Stimulated activated CD4-positive, alpha-beta T cell treated with anti-CD3 and anti-CD28 coated beads, Interleukin-15, amount 100 ng/mL, for 48 hours (primary cell): ENCODE measurements at regions not wholly inside any gene's neighbourhood (a gene's known extent, or its start where the extent isn't known, plus 50 kb on each side); places are given as distances from the start of the nearest gene placed in this dataset.

Experiments
- DNase-seq, 2 donors: peaks; one replicate each; pipeline ENCODE4 v3.0.0-alpha.2; 2020; ENCODE audit warnings: low read depth in 2 of 2

GRCh38 chr14:97206916-97207315, 409.7 kb downstream of the VRK1 start:
- no peak for DNase-seq

GRCh38 chr14:97210202-97210601, 413.0 kb downstream of the VRK1 start:
- DNase-seq: no peak

DNA sequence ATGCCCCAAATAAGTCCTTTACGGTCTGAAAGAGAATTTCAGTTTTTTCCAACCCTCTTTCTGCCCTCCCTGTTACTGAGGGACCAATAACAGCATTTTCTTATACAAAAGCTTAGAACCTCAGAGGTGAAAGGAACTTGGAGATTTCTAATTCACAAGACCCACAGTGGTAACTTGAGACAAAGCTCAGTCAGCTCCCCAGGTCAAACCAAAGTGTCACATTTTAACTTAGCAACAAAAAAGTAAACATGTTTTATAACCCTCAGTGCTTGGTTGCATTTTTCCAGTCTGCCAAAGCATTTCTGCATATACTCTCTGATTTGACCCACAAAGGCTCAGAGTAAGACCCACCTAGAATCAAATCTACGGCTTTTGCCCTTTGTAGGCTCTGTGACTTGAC, 415.2 kb downstream of the VRK1 start:
- no peak for DNase-seq

GRCh38 chr14:97213720-97214119, 416.5 kb downstream of the VRK1 start:
- no peak for DNase-seq

GRCh38 chr14:97215263-97215969, 418.2 kb downstream of the VRK1 start:
- DNase-seq: no peak

DNA sequence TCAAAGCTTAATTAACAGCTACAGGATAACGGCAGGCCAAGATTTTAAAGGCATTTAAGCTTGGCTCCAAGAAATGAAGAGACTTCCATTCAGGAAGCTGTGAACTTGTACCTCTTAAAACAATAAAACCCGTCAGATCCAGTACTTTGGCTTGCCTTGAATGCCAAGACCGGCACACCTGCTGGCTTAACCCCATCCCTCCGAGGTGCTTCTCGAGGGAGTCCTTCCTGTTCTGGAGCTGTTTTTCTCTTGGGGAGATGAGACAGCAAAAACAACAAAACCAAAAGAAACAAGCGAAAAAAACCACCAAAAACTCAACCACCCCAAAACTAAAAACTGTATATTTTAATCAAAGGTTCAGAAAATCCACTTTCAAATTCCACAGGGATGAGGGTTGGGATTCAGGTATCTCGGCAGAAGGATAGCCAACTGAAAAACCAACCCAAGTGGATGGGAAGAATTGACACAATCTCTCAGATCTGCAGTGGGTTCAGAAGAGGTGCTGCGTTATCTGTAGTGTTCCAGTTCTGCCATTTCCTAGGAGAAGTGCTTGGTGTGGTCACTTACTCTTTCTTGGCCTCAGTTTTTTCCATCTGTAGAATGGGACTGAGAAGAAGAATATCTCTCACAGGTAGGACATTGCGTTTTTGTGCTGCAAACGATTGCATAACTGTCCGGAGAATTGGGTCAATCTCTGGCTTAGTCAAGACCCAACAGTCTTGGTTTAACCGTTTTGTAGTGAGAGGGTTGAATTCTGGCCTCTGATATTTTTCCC, 420.1 kb downstream of the VRK1 start:
- DNase-seq: no peak

DNA sequence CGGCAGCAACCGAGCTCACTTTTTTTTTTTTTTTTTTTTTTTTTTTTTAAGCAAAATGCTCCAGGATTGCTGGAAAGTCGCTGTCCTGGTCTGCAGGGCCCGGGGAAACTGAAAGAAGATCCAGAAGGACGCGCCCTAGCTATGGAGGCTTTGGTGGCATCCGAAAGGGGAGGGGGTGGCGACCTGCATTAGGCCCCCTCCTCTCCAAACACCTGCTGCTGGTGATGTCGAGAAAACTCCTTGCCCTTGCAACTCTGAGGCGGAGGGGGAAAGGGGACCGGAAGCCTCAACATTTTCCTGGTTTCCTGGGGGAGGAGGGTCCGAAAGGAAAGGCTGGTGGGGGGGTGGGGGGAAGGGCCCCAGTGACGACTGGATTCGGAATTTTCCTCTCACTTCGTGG, 421.1 kb downstream of the VRK1 start:
- no peak for DNase-seq

- no peak for DNase-seq
These were observed 421.7 kb downstream of the VRK1 start for GRCh38 chr14:97218691-97219430.

GRCh38 chr14:97219431-97220017, 422.3 kb downstream of the VRK1 start:
- DNase-seq: no peak

DNA sequence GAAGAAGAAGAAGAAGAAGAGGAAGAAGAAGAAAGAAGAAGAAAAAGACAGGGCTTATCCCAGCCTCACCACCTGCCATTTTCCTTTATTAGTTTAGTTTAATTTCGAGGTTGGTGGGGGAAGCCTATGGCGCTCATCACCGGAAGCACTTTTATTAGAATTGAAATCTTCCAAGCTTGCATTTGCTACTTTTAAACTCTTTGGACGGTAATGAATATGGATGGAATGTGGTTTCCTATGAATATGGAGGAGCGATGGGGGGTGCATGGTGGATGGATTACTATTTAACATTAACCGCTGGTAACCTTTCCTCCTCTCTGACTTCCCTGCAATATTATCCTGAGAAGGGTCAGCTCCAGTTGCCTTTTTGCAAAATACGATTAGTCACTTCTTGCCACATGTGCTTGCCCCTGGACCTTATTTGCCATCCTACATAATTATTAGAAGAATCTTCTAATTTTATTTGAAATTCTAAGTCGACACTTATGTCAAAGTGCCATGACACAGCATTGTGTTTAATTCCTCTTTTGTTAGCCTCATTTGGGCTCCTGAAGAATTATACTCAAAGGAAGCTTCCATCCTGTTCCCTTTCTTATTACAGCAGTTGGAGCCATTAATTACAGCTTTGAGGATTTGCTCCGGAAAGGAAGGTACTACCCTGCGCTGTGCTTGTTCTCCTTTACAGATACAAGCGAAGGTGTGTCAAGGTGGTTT, 424.5 kb downstream of the VRK1 start:
- no peak for DNase-seq

- DNase-seq: no peak
These were observed 426.8 kb downstream of the VRK1 start for GRCh38 chr14:97224016-97224415.

GRCh38 chr14:97230051-97230450, 432.9 kb downstream of the VRK1 start:
- DNase-seq: no peak

DNA sequence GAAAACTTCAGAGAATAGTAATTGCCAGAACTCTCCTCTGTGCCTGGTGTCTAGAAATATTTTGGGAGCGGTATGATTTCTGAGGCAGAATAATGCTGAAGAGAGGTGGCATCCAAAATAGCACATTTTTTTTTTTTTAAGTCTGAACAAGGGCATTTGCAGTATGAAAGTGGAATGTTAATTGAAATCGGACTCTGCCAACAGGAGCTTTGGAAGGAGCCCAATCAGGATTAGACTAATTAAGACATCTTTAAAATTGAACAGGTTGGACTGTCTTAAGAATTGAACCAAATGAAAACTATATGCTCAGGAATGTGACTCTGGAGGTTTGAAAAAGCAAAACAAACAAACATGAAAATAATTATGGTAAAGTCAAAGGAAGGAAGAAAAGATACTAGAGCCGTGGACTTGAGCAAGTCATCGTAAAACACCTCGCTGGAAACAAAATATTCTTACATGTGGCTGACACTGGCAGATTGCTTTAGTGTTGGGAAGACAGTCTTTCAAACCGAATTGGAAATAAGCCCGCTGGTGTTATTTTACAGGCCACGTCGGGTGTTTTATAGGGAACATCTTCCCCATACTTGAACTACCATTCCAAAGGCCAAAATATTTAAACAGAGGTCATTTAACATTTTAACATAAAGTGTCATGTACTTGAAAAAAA, 436.3 kb downstream of the VRK1 start:
- DNase-seq: no peak

GRCh38 chr14:97246648-97247047, 449.5 kb downstream of the VRK1 start:
- no peak for DNase-seq

DNA sequence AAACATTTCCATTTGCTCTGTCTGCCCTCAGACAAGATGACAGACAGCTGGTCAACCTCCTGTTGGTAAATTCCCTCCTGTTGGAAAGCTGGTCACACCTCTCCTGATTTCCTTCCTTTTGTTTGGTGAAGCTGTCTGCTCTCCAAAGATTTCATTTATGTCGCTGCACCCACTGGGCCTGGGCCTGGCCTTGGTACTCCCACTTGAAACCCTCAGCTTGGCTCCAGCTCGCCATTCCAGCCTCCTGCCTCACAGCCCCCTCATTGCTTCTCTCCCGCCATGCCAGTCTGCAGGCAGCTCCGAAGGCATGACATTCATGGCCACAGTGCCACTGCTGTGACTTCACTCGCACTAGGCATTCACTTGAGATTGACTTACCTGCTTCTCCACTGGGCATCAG, 451.8 kb downstream of the VRK1 start:
- DNase-seq: no peak

GRCh38 chr14:97250931-97251330, 453.7 kb downstream of the VRK1 start:
- no peak for DNase-seq

DNA sequence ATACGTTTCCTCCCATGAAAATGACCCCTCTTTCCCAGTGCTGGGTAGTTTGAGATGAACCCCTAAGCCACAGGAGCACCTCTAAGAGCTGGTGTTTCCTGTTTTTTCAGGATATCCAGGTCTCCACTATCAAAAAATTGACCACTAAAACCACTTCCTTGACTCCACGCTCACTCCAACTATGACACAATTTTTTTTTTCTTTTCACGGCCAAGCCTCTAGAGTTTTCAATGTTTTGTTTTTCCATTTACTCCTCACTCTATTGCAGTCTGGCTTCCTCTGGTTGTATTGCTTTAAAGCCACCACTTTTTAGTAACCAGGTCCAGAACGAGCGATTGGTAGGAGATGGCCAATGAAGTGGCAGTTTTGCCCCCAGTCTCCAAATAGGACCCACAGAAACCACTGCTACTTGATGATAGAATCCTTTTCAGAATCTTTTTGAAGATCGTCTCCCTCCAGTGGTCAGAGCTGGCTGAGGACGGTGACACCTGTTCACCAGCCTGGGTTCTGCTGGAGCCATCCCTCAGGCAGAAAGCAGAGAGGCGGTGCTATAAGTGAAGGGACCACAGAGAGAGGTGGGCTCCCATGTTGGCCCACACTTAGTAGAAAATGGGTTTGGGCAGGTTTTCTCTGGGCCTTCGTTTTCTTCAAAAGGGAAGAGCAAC, 454.4 kb downstream of the VRK1 start:
- no peak for DNase-seq

DNA sequence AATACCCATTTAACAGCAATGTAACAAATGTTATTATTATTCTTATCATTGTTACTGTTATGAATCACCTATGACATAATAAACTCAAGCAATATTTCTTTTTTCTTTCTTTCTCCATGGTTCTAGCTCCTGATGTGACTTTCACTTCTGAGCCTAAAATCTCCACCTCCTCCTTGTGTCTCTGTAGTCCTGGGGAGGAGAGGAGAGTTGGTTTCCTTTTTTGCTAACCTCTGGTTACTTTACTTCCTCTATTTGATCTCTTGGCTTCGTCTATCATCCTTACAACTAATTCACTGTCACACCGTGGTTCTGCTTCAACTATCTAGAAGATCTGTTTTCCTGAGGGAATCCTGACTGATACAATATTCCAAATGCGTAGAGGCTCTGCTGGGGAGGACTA, 456.6 kb downstream of the VRK1 start:
- no peak for DNase-seq

- no peak for DNase-seq
These were observed 465.2 kb downstream of the VRK1 start for GRCh38 chr14:97262336-97262735.

- no peak for DNase-seq
These were observed 467.5 kb downstream of the VRK1 start for GRCh38 chr14:97264516-97265230.
